IMR-90 (cell line): ENCODE measurements at regions not wholly inside any gene's neighbourhood (a gene's known extent, or its start where the extent isn't known, plus 50 kb on each side); places are given as distances from the start of the nearest gene placed in this dataset.

Experiments
- ATAC-seq: fragments of 200-7000 bp; cut with Tn5 transposase; 2 replicates; pipeline ENCODE4 v1.9.1; 2020; ENCODE audit warnings: low read depth, mild to moderate bottlenecking, moderate library complexity
- BruUV-seq: library from RNA; stranded (reverse); fragments of 400-500 nt; replicated peaks from 2 replicates; lab custom pipeline; 2021; lab: Mats Ljungman, UMichigan
- CTCF ChIA-PET: fragments of 300-600 bp; formaldehyde crosslinking; extraction: SDS; loops from one replicate; lab custom pipeline; 2021; ENCODE audit warnings: antibody characterized with exemption; lab: Yijun Ruan, JAX
- POLR2A ChIA-PET: fragments of 300-600 bp; sonication (Branson Sonifier 250); formaldehyde crosslinking; loops from one replicate; lab custom pipeline; 2022; ENCODE audit warnings: antibody characterized with exemption; ENCODE audit not compliant: unreplicated experiment; lab: Charles Lee
- DNase-seq: peaks from one replicate; pipeline ENCODE4 v3.0.0; 2013
- H2AFZ ChIP-seq: replicated peaks from 2 replicates; pipeline ENCODE3; 2013; ENCODE audit warnings: low read length, mild to moderate bottlenecking; ENCODE audit not compliant: poor library complexity
- H2AK5ac ChIP-seq: 2 replicates; pipeline ENCODE4 v1.6.1; 2013; ENCODE audit warnings: low read depth, low read length, inconsistent platforms
- H2AK9ac ChIP-seq: replicated peaks from 2 replicates; pipeline ENCODE3; 2013; ENCODE audit warnings: mild to moderate bottlenecking, low read depth, low read length, moderate library complexity; ENCODE audit not compliant: poor library complexity
- H2BK120ac ChIP-seq: 2 replicates; pipeline ENCODE4 v1.6.1; 2013; ENCODE audit warnings: low read depth, low read length, inconsistent platforms
- H2BK15ac ChIP-seq: 3 replicates; pipeline ENCODE4 v1.6.1; 2013; ENCODE audit warnings: low read depth, low read length, inconsistent platforms
- H2BK20ac ChIP-seq: 2 replicates; pipeline ENCODE4 v1.6.1; 2013; ENCODE audit warnings: low read depth, mild to moderate bottlenecking, inconsistent platforms, low read length, moderate library complexity
- H2BK5ac ChIP-seq: 2 replicates; pipeline ENCODE4 v1.6.1; 2013; ENCODE audit warnings: mild to moderate bottlenecking, low read depth, low read length, inconsistent platforms; ENCODE audit not compliant: poor library complexity, severe bottlenecking
- H3K14ac ChIP-seq: replicated peaks from 2 replicates; pipeline ENCODE4 v1.6.1; 2013; ENCODE audit warnings: low read depth, low read length, inconsistent platforms
- H3K18ac ChIP-seq: 2 replicates; pipeline ENCODE4 v1.6.1; 2013; ENCODE audit warnings: low read depth, low read length, control low read depth
- H3K23ac ChIP-seq: 2 replicates; pipeline ENCODE4 v1.6.1; 2013; ENCODE audit warnings: low read depth, low read length, inconsistent platforms
- H3K27ac ChIP-seq: 2 replicates; pipeline ENCODE4 v1.5.1; 2013; ENCODE audit warnings: mild to moderate bottlenecking, control low read depth, low read length; ENCODE audit not compliant: insufficient read depth
- H3K27me3 ChIP-seq: 2 replicates; pipeline ENCODE4 v1.6.1; 2013; ENCODE audit warnings: low read length; ENCODE audit not compliant: control insufficient read depth, insufficient read depth
- H3K36me3 ChIP-seq: 2 replicates; pipeline ENCODE4 v1.6.1; 2013; ENCODE audit warnings: low read length, mixed read lengths; ENCODE audit not compliant: control insufficient read depth, insufficient read depth
- H3K4ac ChIP-seq: 2 replicates; pipeline ENCODE4 v1.6.1; 2013; ENCODE audit warnings: low read depth, low read length, inconsistent platforms
- H3K4me1 ChIP-seq: 2 replicates; pipeline ENCODE4 v1.6.1; 2013; ENCODE audit warnings: low read length, mixed read lengths; ENCODE audit not compliant: control insufficient read depth, insufficient read depth
- H3K4me2 ChIP-seq: 2 replicates; pipeline ENCODE4 v1.6.1; 2013; ENCODE audit warnings: low read depth, mild to moderate bottlenecking, control low read depth, low read length, moderate library complexity
- H3K4me3 ChIP-seq: 2 replicates; pipeline ENCODE4 v1.5.1; 2013; ENCODE audit warnings: low read depth, mild to moderate bottlenecking, control low read depth, low read length, moderate library complexity; ENCODE audit not compliant: insufficient read depth
- H3K56ac ChIP-seq: 2 replicates; pipeline ENCODE4 v1.6.1; 2013; ENCODE audit warnings: low read length, inconsistent platforms; ENCODE audit not compliant: insufficient read depth; ENCODE audit errors: extremely low read depth
- H3K79me1 ChIP-seq, 2 experiments: 2 replicates each; pipeline ENCODE4 v1.6.1; 2013; ENCODE audit warnings: low read length in 2 of 2, inconsistent platforms in 1 of 2, low read depth in 1 of 2
- H3K9ac ChIP-seq: 2 replicates; pipeline ENCODE4 v1.6.1; 2013; ENCODE audit warnings: low read depth, low read length, control low read depth
- H3K9me1 ChIP-seq: 2 replicates; pipeline ENCODE4 v1.6.1; 2013; ENCODE audit warnings: low read length, inconsistent platforms; ENCODE audit not compliant: insufficient read depth
- H3K9me3 ChIP-seq: 2 replicates; pipeline ENCODE4 v1.6.1; 2013; ENCODE audit warnings: low read length; ENCODE audit not compliant: control insufficient read depth, insufficient read depth
- H4K20me1 ChIP-seq: 2 replicates; pipeline ENCODE4 v1.6.1; 2013; ENCODE audit warnings: low read length, inconsistent platforms; ENCODE audit not compliant: insufficient read depth
- H4K5ac ChIP-seq: 2 replicates; pipeline ENCODE4 v1.6.1; 2013; ENCODE audit warnings: mild to moderate bottlenecking, low read depth, low read length, control low read depth
- H4K8ac ChIP-seq, 2 experiments: 2 replicates each; pipeline ENCODE4 v1.6.1; 2013; ENCODE audit warnings: low read depth in 2 of 2, low read length in 2 of 2, control low read depth in 1 of 2, inconsistent platforms in 1 of 2
- H4K91ac ChIP-seq: 2 replicates; pipeline ENCODE4 v1.6.1; 2013; ENCODE audit warnings: low read depth, low read length, inconsistent platforms; ENCODE audit not compliant: insufficient read depth
- BHLHE40 ChIP-seq: fragments of 150-350 bp; IDR thresholded peaks from 2 replicates; pipeline ENCODE4 v1.6.1; 2016; ENCODE audit warnings: mild to moderate bottlenecking, low read depth, low read length
- CHD1 ChIP-seq: IDR thresholded peaks from 2 replicates; pipeline ENCODE4 v1.6.1; 2012; ENCODE audit warnings: low read depth, low read length, improper control_type of control experiment
- FOS ChIP-seq: fragments of 150-350 bp; IDR thresholded peaks from 2 replicates; pipeline ENCODE4 v1.6.1; 2016; ENCODE audit warnings: low read depth, low read length
- MAFK ChIP-seq: IDR thresholded peaks from 2 replicates; pipeline ENCODE4 v1.6.1; 2012; ENCODE audit warnings: low read depth, low read length, improper control_type of control experiment
- MAZ ChIP-seq: IDR thresholded peaks from 2 replicates; pipeline ENCODE4 v1.6.1; 2012; ENCODE audit warnings: low read depth, mild to moderate bottlenecking, low read length, improper control_type of control experiment, moderate library complexity, borderline replicate concordance
- MXI1 ChIP-seq: IDR thresholded peaks from 2 replicates; pipeline ENCODE4 v1.6.1; 2012; ENCODE audit warnings: low read depth, mild to moderate bottlenecking, low read length, moderate library complexity, borderline replicate concordance
- NFE2L2 ChIP-seq: fragments of 150-350 bp; IDR thresholded peaks from 2 replicates; pipeline ENCODE4 v1.6.1; 2016; ENCODE audit warnings: low read depth, mild to moderate bottlenecking, low read length
- POLR2A ChIP-seq: IDR thresholded peaks from 2 replicates; pipeline ENCODE4 v1.6.1; 2012; ENCODE audit warnings: mild to moderate bottlenecking, low read depth, low read length
- RAD21 ChIP-seq: IDR thresholded peaks from 2 replicates; pipeline ENCODE4 v1.6.1; 2012; ENCODE audit warnings: low read length, improper control_type of control experiment
- RCOR1 ChIP-seq: IDR thresholded peaks from 2 replicates; pipeline ENCODE4 v1.6.1; 2012; ENCODE audit warnings: mild to moderate bottlenecking, low read length, improper control_type of control experiment; ENCODE audit not compliant: insufficient replicate concordance
- RFX5 ChIP-seq: IDR thresholded peaks from 2 replicates; pipeline ENCODE4 v1.8.0; 2012; ENCODE audit warnings: low read depth, mild to moderate bottlenecking, low read length, moderate library complexity
- USF2 ChIP-seq: fragments of 150-350 bp; IDR thresholded peaks from 2 replicates; pipeline ENCODE4 v1.6.1; 2017; ENCODE audit warnings: mild to moderate bottlenecking, antibody characterized with exemption, low read length, low read depth
- WGBS, 2 experiments: methylation state at CpG; one replicate each; pipeline versions ENCODE4 v1.1.5 to v1.1.7; 2013; ENCODE audit warnings: missing lambda C conversion rate in 2 of 2; ENCODE audit not compliant: insufficient read length in 1 of 2; ENCODE audit errors: extremely low coverage in 2 of 2; 5-methylcytosine and 5-hydroxymethylcytosine counted together
- dilution Hi-C: fragments of 300-500 bp; cut with HindIII; formaldehyde crosslinking; loops from one replicate; pipeline ENCODE4 v1.14.3; 2018; ENCODE audit warnings: low sequenced_read_pairs; ENCODE audit not compliant: unreplicated experiment
- in situ Hi-C: fragments of 300-500 bp; cut with MboI; formaldehyde crosslinking; loops from 3 replicates; pipeline ENCODE4 v1.14.3; 2019; ENCODE audit warnings: low sequenced_read_pairs, inconsistent platforms, mixed read lengths
- intact Hi-C: fragments of 100-400 bp; cut with micrococcal nuclease; formaldehyde crosslinking; loops from 2 replicates; pipeline ENCODE4 v1.10.0; 2022
- TF ChIP-seq, protein P1 (sequence below): fragments of 150-350 bp; IDR thresholded peaks from 2 replicates; pipeline ENCODE4 v1.6.1; 2016; ENCODE audit warnings: low read depth, mild to moderate bottlenecking, low read length, moderate library complexity, borderline replicate concordance

- no peak for ATAC-seq
Observed at GRCh38 chr11:109510316-109510715, 88.3 kb downstream of the C11orf87 start.

More at GRCh38 chr11:109510316-109510715, 88.3 kb downstream of the C11orf87 start:
- H2AK9ac ChIP-seq: no peak overlapping the region
- no peaks in the 10 kb centered on the region for H3K27me3 ChIP-seq
- no peaks in the 10 kb centered on the region for H3K9me1 ChIP-seq
- H4K5ac ChIP-seq: no peak overlapping the region
- in situ Hi-C loops: no loop called here
- no peak overlapping the region for H3K27ac ChIP-seq
- no peak overlapping the region for H2AFZ ChIP-seq
- H3K4me2 ChIP-seq: no peak overlapping the region
- TF ChIP-seq MXI1 (no peak), POLR2A (no peak), MAFK (no peak), BHLHE40 (no peak), USF2 (no peak), FOS (no peak), NFE2L2 (no peak), CHD1 (no peak), RFX5 (no peak), RCOR1 (no peak), MAZ (no peak), RAD21 (no peak)
- TF ChIP-seq, protein P1, sequence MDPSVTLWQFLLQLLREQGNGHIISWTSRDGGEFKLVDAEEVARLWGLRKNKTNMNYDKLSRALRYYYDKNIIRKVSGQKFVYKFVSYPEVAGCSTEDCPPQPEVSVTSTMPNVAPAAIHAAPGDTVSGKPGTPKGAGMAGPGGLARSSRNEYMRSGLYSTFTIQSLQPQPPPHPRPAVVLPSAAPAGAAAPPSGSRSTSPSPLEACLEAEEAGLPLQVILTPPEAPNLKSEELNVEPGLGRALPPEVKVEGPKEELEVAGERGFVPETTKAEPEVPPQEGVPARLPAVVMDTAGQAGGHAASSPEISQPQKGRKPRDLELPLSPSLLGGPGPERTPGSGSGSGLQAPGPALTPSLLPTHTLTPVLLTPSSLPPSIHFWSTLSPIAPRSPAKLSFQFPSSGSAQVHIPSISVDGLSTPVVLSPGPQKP: no peak
- H3K56ac ChIP-seq: no peak overlapping the region
- H3K79me1 ChIP-seq: no peaks in the 10 kb centered on the region
- no peaks in the 10 kb centered on the region for H4K20me1 ChIP-seq
- no peaks in the 10 kb centered on the region for H3K36me3 ChIP-seq
- WGBS, 2 experiments: no CpG with 5 or more reads among the region's 1 CpG
- intact Hi-C loops: no loop called here
- no TSS peak for BruUV-seq
- no peak for DNase-seq
- no peak overlapping the region for H3K4me3 ChIP-seq
- no peak overlapping the region for H3K23ac ChIP-seq
- no peak overlapping the region for H3K14ac ChIP-seq
- H3K9me3 ChIP-seq: no peaks in the 10 kb centered on the region
- no peak overlapping the region for H4K91ac ChIP-seq
- H2BK120ac ChIP-seq: no peak overlapping the region
- H3K9ac ChIP-seq: no peak overlapping the region
- H3K4ac ChIP-seq: no peak overlapping the region
- no peak overlapping the region for H3K18ac ChIP-seq
- CTCF ChIA-PET: no interaction called here
- H2BK5ac ChIP-seq: no peak overlapping the region
- no peaks in the 10 kb centered on the region for H3K4me1 ChIP-seq
- no peak overlapping the region for H2BK15ac ChIP-seq
- no peak overlapping the region for H4K8ac ChIP-seq
- no peak overlapping the region for H2BK20ac ChIP-seq
- POLR2A ChIA-PET: no interaction called here
- dilution Hi-C loops: no loop called here
- no peak overlapping the region for H2AK5ac ChIP-seq
